Nephron progenitor cell (in vitro differentiated cells): ENCODE measurements at regions not wholly inside any gene's neighbourhood (a gene's known extent, or its start where the extent isn't known, plus 50 kb on each side); places are given as distances from the start of the nearest gene placed in this dataset.

Source experiments
- DNase-seq: peaks from one replicate; pipeline ENCODE4 v3.0.0; 2021
- H3K27ac Mint-ChIP-seq: 2 replicates; pipeline ENCODE4 v1.8.0; 2021; ENCODE audit warnings: mild to moderate bottlenecking, moderate library complexity, mixed read lengths
- H3K27me3 Mint-ChIP-seq: 2 replicates; pipeline ENCODE4 v1.8.0; 2021; ENCODE audit warnings: mild to moderate bottlenecking, low read depth, mixed read lengths; ENCODE audit not compliant: poor library complexity
- H3K36me3 Mint-ChIP-seq: 2 replicates; pipeline ENCODE4 v1.8.0; 2021; ENCODE audit warnings: low read depth, mixed read lengths
- H3K4me1 Mint-ChIP-seq: 2 replicates; pipeline ENCODE4 v1.8.0; 2021; ENCODE audit warnings: mixed read lengths
- H3K4me3 Mint-ChIP-seq: 2 replicates; pipeline ENCODE4 v1.8.0; 2021; ENCODE audit warnings: mild to moderate bottlenecking, moderate library complexity, mixed read lengths
- H3K9me3 Mint-ChIP-seq: 2 replicates; pipeline ENCODE4 v1.8.0; 2021; ENCODE audit warnings: mild to moderate bottlenecking, moderate library complexity, mixed read lengths
- TF ChIP-seq, protein P1 (sequence below): fragments of 200-600 bp; sonication (generic); IDR thresholded peaks from 2 replicates; pipeline ENCODE4 v1.5.0; 2021; ENCODE audit warnings: antibody characterized with exemption

DNA sequence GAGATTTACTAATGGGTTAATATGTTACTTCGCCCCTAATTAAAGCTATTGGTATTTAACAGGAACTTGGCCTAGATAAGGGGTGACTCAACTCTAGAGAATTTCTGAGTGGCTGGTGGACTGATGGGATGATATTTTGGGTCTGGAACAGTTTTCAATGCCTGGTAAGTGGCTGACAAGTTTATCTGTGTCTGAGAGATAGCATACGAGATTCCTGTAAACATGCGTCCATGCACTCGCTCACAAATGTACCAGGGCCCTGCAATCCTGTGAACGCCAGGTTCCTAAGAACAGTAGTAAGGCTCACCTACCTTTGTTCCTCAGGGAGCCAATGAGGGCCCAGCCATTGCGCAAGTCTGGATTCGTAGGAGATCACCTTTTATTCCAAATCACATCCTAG lies 683.8 kb upstream of the ANKRD30A start:
- H3K4me3 Mint-ChIP-seq: no peak overlapping the region
- H3K9me3 Mint-ChIP-seq: peaks cover 8% of the 10 kb centered on the region
- H3K36me3 Mint-ChIP-seq: no peaks in the 10 kb centered on the region
- no peaks in the 10 kb centered on the region for H3K27me3 Mint-ChIP-seq
- no peak overlapping the region for H3K27ac Mint-ChIP-seq
- TF ChIP-seq, protein P1, sequence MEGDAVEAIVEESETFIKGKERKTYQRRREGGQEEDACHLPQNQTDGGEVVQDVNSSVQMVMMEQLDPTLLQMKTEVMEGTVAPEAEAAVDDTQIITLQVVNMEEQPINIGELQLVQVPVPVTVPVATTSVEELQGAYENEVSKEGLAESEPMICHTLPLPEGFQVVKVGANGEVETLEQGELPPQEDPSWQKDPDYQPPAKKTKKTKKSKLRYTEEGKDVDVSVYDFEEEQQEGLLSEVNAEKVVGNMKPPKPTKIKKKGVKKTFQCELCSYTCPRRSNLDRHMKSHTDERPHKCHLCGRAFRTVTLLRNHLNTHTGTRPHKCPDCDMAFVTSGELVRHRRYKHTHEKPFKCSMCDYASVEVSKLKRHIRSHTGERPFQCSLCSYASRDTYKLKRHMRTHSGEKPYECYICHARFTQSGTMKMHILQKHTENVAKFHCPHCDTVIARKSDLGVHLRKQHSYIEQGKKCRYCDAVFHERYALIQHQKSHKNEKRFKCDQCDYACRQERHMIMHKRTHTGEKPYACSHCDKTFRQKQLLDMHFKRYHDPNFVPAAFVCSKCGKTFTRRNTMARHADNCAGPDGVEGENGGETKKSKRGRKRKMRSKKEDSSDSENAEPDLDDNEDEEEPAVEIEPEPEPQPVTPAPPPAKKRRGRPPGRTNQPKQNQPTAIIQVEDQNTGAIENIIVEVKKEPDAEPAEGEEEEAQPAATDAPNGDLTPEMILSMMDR: no peak
- DNase-seq: no peak
- peaks cover 3% of the 10 kb centered on the region for H3K4me1 Mint-ChIP-seq

DNA sequence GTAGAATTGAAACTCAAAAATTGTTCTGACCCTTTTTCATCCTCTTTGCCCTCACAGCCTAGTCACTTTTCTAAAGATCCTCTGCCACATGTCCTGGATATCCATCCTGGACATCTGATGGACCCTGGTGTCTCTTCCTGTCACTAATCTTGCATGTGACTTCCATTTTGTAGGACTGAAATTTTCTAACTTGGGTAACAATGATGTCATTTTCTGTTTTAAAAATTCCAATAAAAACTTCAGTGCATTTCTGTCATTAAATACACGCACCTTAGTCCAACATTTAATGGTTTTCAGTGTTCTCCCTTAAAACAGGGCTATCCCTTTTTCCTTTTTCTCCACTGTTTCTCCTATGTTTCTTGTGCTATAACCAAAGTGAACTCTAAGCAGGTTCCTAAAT lies 684.9 kb upstream of the ANKRD30A start:
- H3K4me3 Mint-ChIP-seq: no peak overlapping the region
- no peaks in the 10 kb centered on the region for H3K36me3 Mint-ChIP-seq
- no peaks in the 10 kb centered on the region for H3K27me3 Mint-ChIP-seq
- peaks cover 8% of the 10 kb centered on the region for H3K9me3 Mint-ChIP-seq
- no peak for DNase-seq
- TF ChIP-seq, protein P1: no peak
- H3K4me1 Mint-ChIP-seq: no peaks in the 10 kb centered on the region
- no peak overlapping the region for H3K27ac Mint-ChIP-seq

DNA sequence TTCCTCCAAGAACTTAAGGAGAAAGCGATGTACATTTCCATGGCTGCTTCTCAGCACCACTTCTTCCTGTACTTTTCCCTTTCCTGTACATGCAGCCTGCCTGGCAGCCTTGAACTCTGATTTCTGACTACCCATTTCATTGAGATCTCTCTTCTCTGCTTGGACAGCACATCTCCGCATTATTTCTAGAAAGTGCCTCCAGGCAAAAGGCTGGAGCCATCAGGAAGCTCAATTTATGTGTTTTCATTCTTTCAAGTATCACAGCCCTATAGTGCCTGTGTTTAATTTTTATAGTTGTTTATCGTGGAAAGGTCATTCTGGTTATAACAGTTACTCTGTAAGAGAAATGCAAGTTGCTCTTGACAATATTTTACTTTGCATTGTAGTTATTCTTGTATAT lies 688.0 kb upstream of the ANKRD30A start:
- no peak overlapping the region for H3K27ac Mint-ChIP-seq
- TF ChIP-seq, protein P1: no peak
- H3K4me3 Mint-ChIP-seq: no peak overlapping the region
- no peak for DNase-seq
- H3K9me3 Mint-ChIP-seq: peaks cover 4% of the 10 kb centered on the region
- H3K4me1 Mint-ChIP-seq: no peaks in the 10 kb centered on the region
- no peaks in the 10 kb centered on the region for H3K36me3 Mint-ChIP-seq
- H3K27me3 Mint-ChIP-seq: no peaks in the 10 kb centered on the region

DNA sequence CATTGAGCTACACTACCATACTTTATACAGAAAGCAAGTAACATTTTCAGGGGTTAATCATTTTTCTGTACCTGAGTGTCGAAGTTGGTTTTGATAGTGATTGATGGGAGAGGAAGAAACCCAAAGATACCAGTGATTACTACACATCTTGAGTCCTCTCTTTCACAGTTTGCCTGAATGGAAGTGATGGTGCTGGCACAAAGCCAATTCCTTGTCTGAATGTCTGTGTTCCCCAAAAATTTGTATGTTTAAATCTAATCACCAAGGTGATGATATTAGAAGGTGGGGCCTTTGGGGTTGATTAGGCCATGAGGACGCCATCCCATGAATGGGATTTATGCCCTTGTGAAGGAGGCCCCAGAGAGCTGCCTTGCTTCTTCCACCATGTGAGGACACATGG lies 696.9 kb upstream of the ANKRD30A start:
- TF ChIP-seq, protein P1: no peak
- no peaks in the 10 kb centered on the region for H3K27me3 Mint-ChIP-seq
- DNase-seq: no peak
- peaks cover 25% of the 10 kb centered on the region for H3K9me3 Mint-ChIP-seq
- no peak overlapping the region for H3K4me3 Mint-ChIP-seq
- peaks cover 14% of the 10 kb centered on the region for H3K36me3 Mint-ChIP-seq
- no peak overlapping the region for H3K27ac Mint-ChIP-seq
- H3K4me1 Mint-ChIP-seq: peaks cover 12% of the 10 kb centered on the region

DNA sequence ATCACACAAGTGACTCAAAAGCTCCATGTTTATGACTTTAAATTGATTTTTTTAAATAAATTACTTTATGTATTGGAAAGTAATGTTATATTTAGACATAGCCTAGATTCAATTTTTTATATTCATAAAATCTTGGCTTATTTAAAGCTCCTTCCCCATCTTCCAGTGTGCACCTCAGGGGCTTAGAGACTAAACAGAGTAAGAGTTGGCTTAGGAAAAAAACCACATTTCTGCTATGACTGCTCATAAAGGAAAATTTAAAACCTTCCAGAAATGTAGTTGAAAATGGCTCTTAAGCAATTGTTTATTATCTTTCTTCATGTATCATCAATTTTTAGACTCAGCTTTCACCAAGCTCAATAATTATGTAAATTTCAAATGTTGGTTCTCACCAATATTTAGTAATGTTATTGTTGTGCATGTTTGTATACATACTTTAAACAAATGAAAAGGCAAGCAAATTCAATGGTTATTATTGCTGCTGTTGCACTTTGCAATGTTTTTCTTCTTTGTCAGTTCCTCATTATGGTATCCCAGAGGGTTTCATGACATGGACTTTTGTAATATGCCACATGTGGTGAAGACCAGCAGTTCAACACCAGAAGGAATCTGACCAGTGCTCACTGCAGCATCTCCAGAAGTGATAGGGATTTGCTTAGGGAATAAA lies 700.1 kb upstream of the ANKRD30A start:
- peaks cover 25% of the 10 kb centered on the region for H3K9me3 Mint-ChIP-seq
- DNase-seq: no peak
- peaks cover 28% of the 10 kb centered on the region for H3K4me1 Mint-ChIP-seq
- peaks cover 14% of the 10 kb centered on the region for H3K36me3 Mint-ChIP-seq
- TF ChIP-seq, protein P1: no peak
- no peak overlapping the region for H3K27ac Mint-ChIP-seq
- H3K27me3 Mint-ChIP-seq: no peaks in the 10 kb centered on the region
- H3K4me3 Mint-ChIP-seq: no peak overlapping the region

DNA sequence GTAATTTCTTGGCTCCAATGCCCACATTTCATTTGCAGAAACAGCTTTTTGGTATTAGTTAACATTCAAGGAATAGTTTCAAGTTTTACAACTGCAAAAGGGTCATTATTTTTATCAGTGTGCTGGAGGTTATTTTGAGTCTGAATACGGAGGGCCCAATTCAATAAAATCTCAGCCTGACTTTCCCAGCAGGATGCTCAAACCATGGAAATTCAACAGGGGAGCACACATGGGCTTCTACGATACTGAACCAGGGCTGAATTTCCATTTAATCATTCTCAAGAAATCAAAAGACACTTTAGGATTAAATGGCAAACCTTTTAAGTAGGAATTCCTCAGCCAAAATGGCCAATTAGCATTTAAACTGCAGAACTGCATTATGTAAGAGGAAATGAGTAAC lies 700.9 kb upstream of the ANKRD30A start:
- Mint-ChIP-seq H3K36me3 (peaks cover 14% of the 10 kb centered on the region), H3K4me3 (no peak overlapping the region), H3K27ac (no peak overlapping the region), H3K9me3 (peaks cover 25% of the 10 kb centered on the region), H3K27me3 (no peaks in the 10 kb centered on the region), H3K4me1 (peaks cover 28% of the 10 kb centered on the region)
- TF ChIP-seq, protein P1: no peak
- no peak for DNase-seq
